A549 (cell line): ENCODE measurements at regions not wholly inside any gene's neighbourhood (a gene's known extent, or its start where the extent isn't known, plus 50 kb on each side); places are given as distances from the start of the nearest gene placed in this dataset.

ENCODE experiments used
- ATAC-seq, 2 experiments: fragments of 200-7000 bp in 1 of 2; fragments of >200 bp in 1 of 2; cut with Nextera tagmentation in 1 of 2; cut with Tn5 transposase in 1 of 2; 3 replicates each; pipeline versions ENCODE4 v1.8.0 to v1.9.1; 2018 to 2020; ENCODE audit warnings: mild to moderate bottlenecking in 1 of 2, moderate library complexity in 1 of 2
- CTCF ChIA-PET: fragments of 300-600 bp; sonication (Branson Sonifier 250); formaldehyde crosslinking; extraction: SDS; loops from one replicate; lab custom pipeline; 2021; ENCODE audit warnings: antibody characterized with exemption, inconsistent platforms; lab: Yijun Ruan, JAX
- POLR2A ChIA-PET: fragments of 350-600 bp; formaldehyde crosslinking; extraction: SDS; loops from one replicate; lab custom pipeline; 2021; ENCODE audit warnings: antibody characterized with exemption, inconsistent platforms; lab: Yijun Ruan, JAX
- DNase-seq, 2 experiments: peaks; one replicate each; pipeline versions ENCODE4 v3.0.0 to v3.0.0-alpha.2; 2011 to 2016; ENCODE audit warnings: low read depth in 1 of 2, low spot score in 1 of 2
- FAIRE-seq: peaks from 2 replicates; lab custom pipeline; 2011; peaks lifted over from hg19 to GRCh38; lab: Jason Lieb, UNC
- H3K27ac ChIP-seq, 2 experiments: fragments of >200 bp; sonication (Bioruptor Twin); formaldehyde crosslinking; 3 replicates each; pipeline ENCODE4 v1.5.1; 2016 to 2017
- H3K4me1 ChIP-seq: fragments of >200 bp; sonication (Bioruptor Twin); formaldehyde crosslinking; 3 replicates; pipeline ENCODE4 v1.6.1; 2016
- H3K4me2 ChIP-seq: fragments of >200 bp; sonication (Bioruptor Twin); formaldehyde crosslinking; 3 replicates; pipeline ENCODE4 v1.6.1; 2016
- H3K4me3 ChIP-seq: fragments of >200 bp; sonication (Bioruptor Twin); formaldehyde crosslinking; 3 replicates; pipeline ENCODE4 v1.5.1; 2016
- H3K9me3 ChIP-seq: fragments of >200 bp; sonication (Bioruptor Twin); formaldehyde crosslinking; 3 replicates; pipeline ENCODE4 v1.6.1; 2016
- CEBPB ChIP-seq, 2 experiments: fragments of >200 bp in 1 of 2; sonication (Bioruptor Twin) in 1 of 2; formaldehyde crosslinking in 1 of 2; IDR thresholded peaks; 2 replicates each; pipeline ENCODE4 v1.6.1; 2012 to 2016
- CHD4 ChIP-seq: fragments of 200-600 bp; sonication (generic); IDR thresholded peaks from 2 replicates; pipeline ENCODE4 v1.6.1; 2016; ENCODE audit warnings: antibody characterized with exemption, mild to moderate bottlenecking, borderline replicate concordance
- CTCF ChIP-seq: fragments of >200 bp; sonication (Bioruptor Twin); formaldehyde crosslinking; IDR thresholded peaks from 3 replicates; pipeline ENCODE4 v1.5.1; 2016
- EHMT2 ChIP-seq: fragments of 200-600 bp; sonication (generic); IDR thresholded peaks from 2 replicates; pipeline ENCODE4 v1.6.1; 2016; ENCODE audit warnings: antibody characterized with exemption, low read depth, mild to moderate bottlenecking, moderate library complexity
- EP300 ChIP-seq, 2 experiments: fragments of >200 bp; sonication (Bioruptor Twin); formaldehyde crosslinking; IDR thresholded peaks; 2 replicates in 1 of 2; 3 replicates in 1 of 2; pipeline ENCODE4 v1.6.1; 2016 to 2017
- GATA3 ChIP-seq: IDR thresholded peaks from 2 replicates; pipeline ENCODE4 v1.6.1; 2012; ENCODE audit warnings: borderline replicate concordance
- HMGXB4 ChIP-seq: fragments of 250-450 bp; sonication (Bioruptor Pico); IDR thresholded peaks from 2 replicates; pipeline ENCODE4 v1.5.0; 2021; ENCODE audit warnings: mild to moderate bottlenecking, moderate library complexity, borderline replicate concordance
- JUN ChIP-seq, 2 experiments: fragments of >200 bp; sonication (Bioruptor Twin); formaldehyde crosslinking; IDR thresholded peaks; 2 replicates in 1 of 2; 3 replicates in 1 of 2; pipeline ENCODE4 v1.6.1; 2016 to 2017
- JUNB ChIP-seq: fragments of >200 bp; sonication (Bioruptor Twin); formaldehyde crosslinking; IDR thresholded peaks from 2 replicates; pipeline ENCODE4 v1.6.1; 2016
- KDM5A ChIP-seq: fragments of 200-600 bp; sonication (generic); IDR thresholded peaks from 2 replicates; pipeline ENCODE4 v1.6.1; 2016; ENCODE audit warnings: antibody characterized with exemption, mild to moderate bottlenecking
- MAFK ChIP-seq: fragments of 450-650 bp; IDR thresholded peaks from 2 replicates; pipeline ENCODE4 v1.6.1; 2014; ENCODE audit not compliant: partially characterized antibody
- RNF2 ChIP-seq: fragments of 200-600 bp; sonication (generic); IDR thresholded peaks from 2 replicates; pipeline ENCODE4 v1.6.1; 2016; ENCODE audit warnings: low read depth, mild to moderate bottlenecking, antibody characterized with exemption, moderate library complexity, borderline replicate concordance
- SREBF2 ChIP-seq: fragments of 450-650 bp; IDR thresholded peaks from 2 replicates; pipeline ENCODE4 v1.6.1; 2014; ENCODE audit warnings: mild to moderate bottlenecking, moderate library complexity
- TP53 ChIP-seq: fragments of 250-450 bp; sonication (Bioruptor Pico); IDR thresholded peaks from 2 replicates; pipeline ENCODE4 v1.5.0; 2021; ENCODE audit warnings: mild to moderate bottlenecking, moderate library complexity
- USF2 ChIP-seq: fragments of 450-650 bp; IDR thresholded peaks from 2 replicates; pipeline ENCODE4 v1.6.1; 2014; ENCODE audit warnings: antibody characterized with exemption
- ZC3H11A ChIP-seq: fragments of 450-650 bp; IDR thresholded peaks from 2 replicates; pipeline ENCODE4 v1.6.1; 2014; ENCODE audit warnings: antibody characterized with exemption, mild to moderate bottlenecking
- ZFP36 ChIP-seq: fragments of 450-650 bp; IDR thresholded peaks from 2 replicates; pipeline ENCODE4 v1.6.1; 2014; ENCODE audit warnings: borderline replicate concordance; ENCODE audit not compliant: partially characterized antibody
- WGBS: methylation state at CpG from one replicate; pipeline ENCODE4 v1.1.6; 2017; ENCODE audit errors: missing lambda C conversion rate; 5-methylcytosine and 5-hydroxymethylcytosine counted together

- DNase-seq (no peak), ATAC-seq (no peak)
- TF ChIP-seq CHD4 (no peak), USF2 (no peak), CTCF (no peak), GATA3 (no peak)
Observed at GRCh38 chr3:40923143-40923542, 276.2 kb upstream of the CTNNB1 start.

GRCh38 chr3:40923651-40924050 lies 275.7 kb upstream of the CTNNB1 start:
- H3K4me3 ChIP-seq: no peak overlapping the region

More at GRCh38 chr3:40923143-40923542, 276.2 kb upstream of the CTNNB1 start:
- no peak overlapping the region for H3K27ac ChIP-seq
- H3K9me3 ChIP-seq: peaks cover 4% of the 10 kb centered on the region; the same call in 1 of the 3 replicates
- ChIA-PET POLR2A (no interaction called here), CTCF (no interaction called here)
- FAIRE-seq: no peak
- H3K4me1 ChIP-seq: 0 out of 3 replicates have a peak, but pooled peaks cover 4% of the 10 kb centered on the region
- no peak overlapping the region for H3K4me2 ChIP-seq
- no peak overlapping the region for H3K4me3 ChIP-seq
- WGBS: 67% methylated on average over 4 of the region's 4 CpGs

More at GRCh38 chr3:40923651-40924050, 275.7 kb upstream of the CTNNB1 start:
- Histone ChIP-seq H3K9me3 (peaks cover 4% of the 10 kb centered on the region; the same call in 1 of the 3 replicates), H3K27ac (no peak overlapping the region), H3K4me1 (0 out of 3 replicates have a peak, but pooled peaks cover 4% of the 10 kb centered on the region), H3K4me2 (no peak overlapping the region)
- WGBS: no CpG with 5 or more reads among the region's 4 CpGs
- POLR2A ChIA-PET: no interaction called here
- CTCF ChIA-PET: no interaction called here
- DNase-seq: no peak
- ATAC-seq: no peak
- TF ChIP-seq KDM5A (no peak), JUNB (no peak), RNF2 (no peak), HMGXB4 (CRISPR knock-in tag) (no peak), USF2 (no peak), TP53 (CRISPR knock-in tag) (no peak), SREBF2 (no peak), MAFK (no peak), EP300 (IDR thresholded peaks at IDR 0.05) (no peak), CEBPB (IDR thresholded peaks at IDR 0.05) (no peak), ZFP36 (no peak), EHMT2 (no peak), ZC3H11A (no peak), CTCF (no peak), JUN (IDR thresholded peaks at IDR 0.05) (no peak)
- FAIRE-seq: no peak
